Natural killer cell (primary cell): ENCODE measurements at regions not wholly inside any gene's neighbourhood (a gene's known extent, or its start where the extent isn't known, plus 50 kb on each side); places are given as distances from the start of the nearest gene placed in this dataset.

ENCODE experiments used
- ATAC-seq, 3 donors: fragments of 150-1000 bp in 2 of 3; fragments of 200-7000 bp in 1 of 3; cut with Tn5 transposase; 1 replicate in 1 of 3; 2 replicates in 2 of 3; pipeline ENCODE4 v1.10.0; 2021; ENCODE audit warnings: mild to moderate bottlenecking in 2 of 3, moderate library complexity in 2 of 3
- DNase-seq, 2 donors: peaks; one replicate each; pipeline versions ENCODE4 v3.0.0 to v3.0.0-alpha.2; 2013 to 2021; ENCODE audit warnings: mixed read lengths in 1 of 2
- H3K27ac ChIP-seq: one replicate; pipeline ENCODE4 v1.5.1; 2013; ENCODE audit warnings: mild to moderate bottlenecking, low read length
- H3K27me3 ChIP-seq: one replicate; pipeline ENCODE4 v1.6.1; 2013; ENCODE audit warnings: low read length; ENCODE audit not compliant: control insufficient read depth, insufficient read depth
- H3K36me3 ChIP-seq: one replicate; pipeline ENCODE4 v1.6.1; 2013; ENCODE audit warnings: low read length; ENCODE audit not compliant: control insufficient read depth, insufficient read depth
- H3K4me1 ChIP-seq: one replicate; pipeline ENCODE4 v1.6.1; 2013; ENCODE audit warnings: low read length; ENCODE audit not compliant: control insufficient read depth, insufficient read depth
- H3K4me3 ChIP-seq: one replicate; pipeline ENCODE4 v1.5.1; 2013; ENCODE audit warnings: low read length
- H3K9me3 ChIP-seq: one replicate; pipeline ENCODE4 v1.6.1; 2013; ENCODE audit warnings: low read length; ENCODE audit not compliant: control insufficient read depth, insufficient read depth
- H3K27ac Mint-ChIP-seq, 2 donors: one replicate each; pipeline ENCODE4 v1.8.0; 2022; ENCODE audit warnings: mild to moderate bottlenecking in 2 of 2, mixed read lengths in 2 of 2, moderate library complexity in 1 of 2
- H3K27me3 Mint-ChIP-seq, 2 donors: one replicate each; pipeline ENCODE4 v1.8.0; 2022; ENCODE audit warnings: low read depth in 2 of 2, mixed read lengths in 2 of 2
- H3K36me3 Mint-ChIP-seq: one replicate; pipeline ENCODE4 v1.8.0; 2022; ENCODE audit warnings: mixed read lengths
- H3K4me1 Mint-ChIP-seq, 2 donors: one replicate each; pipeline ENCODE4 v1.8.0; 2022; ENCODE audit warnings: mixed read lengths in 2 of 2
- H3K4me3 Mint-ChIP-seq: one replicate; pipeline ENCODE4 v1.8.0; 2022; ENCODE audit warnings: mild to moderate bottlenecking, moderate library complexity, mixed read lengths
- H3K9me3 Mint-ChIP-seq, 2 donors: one replicate each; pipeline ENCODE4 v1.8.0; 2022; ENCODE audit warnings: mixed read lengths in 2 of 2
- CTCF ChIP-seq: fragments of 200-600 bp; IDR thresholded peaks from one replicate; pipeline ENCODE4 v1.8.0; 2022; ENCODE audit warnings: antibody characterized with exemption
- WGBS: methylation state at CpG from one replicate; pipeline ENCODE4 v1.1.7; 2013; ENCODE audit warnings: missing lambda C conversion rate; ENCODE audit not compliant: insufficient coverage; 5-methylcytosine and 5-hydroxymethylcytosine counted together
- intact Hi-C: fragments of 100-400 bp; cut with micrococcal nuclease; formaldehyde crosslinking; loops from one replicate; pipeline ENCODE4 v1.14.2; 2022

GRCh38 chr3:13258986-13259514, 161.1 kb downstream of the NUP210 start:
- no peaks in the 10 kb centered on the region for H3K9me3 Mint-ChIP-seq
- ATAC-seq, result no peak
- H3K27ac ChIP-seq, result no peak overlapping the region
- H3K4me1 ChIP-seq, result peaks cover 10% of the 10 kb centered on the region
- no peak for TF ChIP-seq CTCF
- H3K9me3 ChIP-seq, result no peaks in the 10 kb centered on the region
- H3K4me1 Mint-ChIP-seq, result peaks cover 6 to 8% of the 10 kb centered on the region in 2 donors
- no peak for DNase-seq
- intact Hi-C loops, result no loop called here
- H3K4me3 Mint-ChIP-seq, result no peak overlapping the region
- no peaks in the 10 kb centered on the region for H3K36me3 Mint-ChIP-seq
- no peak overlapping the region for H3K4me3 ChIP-seq
- 85% methylated on average over 9 of the region's 9 CpGs for WGBS
- H3K27me3 ChIP-seq, result no peaks in the 10 kb centered on the region
- H3K27ac Mint-ChIP-seq, result no peak overlapping the region
- H3K36me3 ChIP-seq, result no peaks in the 10 kb centered on the region
- peaks cover 0 to 2% of the 10 kb centered on the region in 2 donors for H3K27me3 Mint-ChIP-seq

GRCh38 chr3:13258280-13258679, 161.8 kb downstream of the NUP210 start:
- Mint-ChIP-seq H3K4me1 (peaks cover 6 to 8% of the 10 kb centered on the region in 2 donors), H3K9me3 (no peaks in the 10 kb centered on the region), H3K27ac (no peak overlapping the region), H3K36me3 (no peaks in the 10 kb centered on the region), H3K27me3 (peaks cover 0 to 2% of the 10 kb centered on the region in 2 donors), H3K4me3 (no peak overlapping the region)
- Histone ChIP-seq H3K27ac (no peak overlapping the region), H3K27me3 (no peaks in the 10 kb centered on the region), H3K9me3 (no peaks in the 10 kb centered on the region), H3K36me3 (no peaks in the 10 kb centered on the region), H3K4me3 (no peak overlapping the region), H3K4me1 (peaks cover 10% of the 10 kb centered on the region)
- intact Hi-C loops, result no loop called here
- no peak for TF ChIP-seq CTCF
- no peak for ATAC-seq
- no peak for DNase-seq
- 82% methylated on average over 4 of the region's 4 CpGs for WGBS

- Mint-ChIP-seq H3K36me3 (no peaks in the 10 kb centered on the region), H3K4me3 (no peak overlapping the region), H3K9me3 (no peaks in the 10 kb centered on the region), H3K4me1 (peaks cover 5% of the 10 kb centered on the region in 2 donors), H3K27ac (no peak overlapping the region), H3K27me3 (peaks cover 0 to 2% of the 10 kb centered on the region in 2 donors)
- DNase-seq, result no peak
- WGBS, result 72% methylated on average over 4 of the region's 4 CpGs
- intact Hi-C loops, result no loop called here
- Histone ChIP-seq H3K4me3 (no peak overlapping the region), H3K27ac (no peak overlapping the region), H3K9me3 (no peaks in the 10 kb centered on the region), H3K27me3 (no peaks in the 10 kb centered on the region), H3K4me1 (peaks cover 6% of the 10 kb centered on the region), H3K36me3 (no peaks in the 10 kb centered on the region)
- TF ChIP-seq CTCF, result no peak
- no peak for ATAC-seq
Observed at GRCh38 chr3:13257666-13258065, 162.5 kb downstream of the NUP210 start.

GRCh38 chr3:13256845-13257244, 163.3 kb downstream of the NUP210 start:
- no peak overlapping the region for H3K27ac ChIP-seq
- TF ChIP-seq CTCF, result no peak
- H3K27ac Mint-ChIP-seq, result no peak overlapping the region
- H3K9me3 ChIP-seq, result no peaks in the 10 kb centered on the region
- H3K4me3 Mint-ChIP-seq, result no peak overlapping the region
- no peaks in the 10 kb centered on the region for H3K4me1 ChIP-seq
- no peaks in the 10 kb centered on the region for H3K27me3 ChIP-seq
- no peak for DNase-seq
- no peaks in the 10 kb centered on the region for H3K4me1 Mint-ChIP-seq
- no peaks in the 10 kb centered on the region for H3K36me3 ChIP-seq
- no peaks in the 10 kb centered on the region for H3K9me3 Mint-ChIP-seq
- no peaks in the 10 kb centered on the region for H3K36me3 Mint-ChIP-seq
- no peak for ATAC-seq
- 77% methylated on average over 8 of the region's 8 CpGs for WGBS
- H3K27me3 Mint-ChIP-seq, result peaks cover 2 to 5% of the 10 kb centered on the region in 2 donors
- intact Hi-C loops, result no loop called here
- no peak overlapping the region for H3K4me3 ChIP-seq
